Renal pelvis (tissue), 1 donor: ENCODE measurements at regions not wholly inside any gene's neighbourhood (a gene's known extent, or its start where the extent isn't known, plus 50 kb on each side); places are given as distances from the start of the nearest gene placed in this dataset.
"Not testable (repeated sequence)": the region's sequence is repeated elsewhere in the genome, so short reads cannot be mapped to it uniquely, and the experiment has no call there.

ENCODE experiments used
- DNase-seq: peaks from one replicate; pipeline ENCODE4 v3.0.0-alpha.2; 2013

GRCh38 chr10:52599551-52600200 is 172.9 kb downstream of the MBL2 start:
- no peak for DNase-seq

DNA sequence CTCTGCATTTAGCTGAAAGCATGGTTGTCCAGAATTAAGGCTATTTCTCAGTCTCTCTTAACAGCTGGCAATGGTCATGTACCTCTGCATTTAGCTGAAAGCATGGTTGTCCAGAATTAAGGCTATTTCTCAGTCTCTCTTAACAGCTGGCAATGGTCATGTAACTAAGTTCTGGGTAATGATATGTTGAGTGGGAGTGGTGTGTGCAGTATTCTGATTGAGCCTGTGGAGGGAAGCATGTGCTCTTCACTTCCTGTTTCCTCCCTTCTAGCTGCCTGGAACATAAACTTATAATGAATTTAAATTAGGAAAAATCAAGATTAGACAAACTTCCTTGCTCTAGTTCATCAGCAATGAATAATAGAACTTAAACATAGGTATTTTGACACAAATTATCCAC is 168.5 kb downstream of the MBL2 start:
- DNase-seq, result not testable (repeated sequence)

GRCh38 chr10:52609071-52609470 is 163.5 kb downstream of the MBL2 start:
- no peak for DNase-seq

DNA sequence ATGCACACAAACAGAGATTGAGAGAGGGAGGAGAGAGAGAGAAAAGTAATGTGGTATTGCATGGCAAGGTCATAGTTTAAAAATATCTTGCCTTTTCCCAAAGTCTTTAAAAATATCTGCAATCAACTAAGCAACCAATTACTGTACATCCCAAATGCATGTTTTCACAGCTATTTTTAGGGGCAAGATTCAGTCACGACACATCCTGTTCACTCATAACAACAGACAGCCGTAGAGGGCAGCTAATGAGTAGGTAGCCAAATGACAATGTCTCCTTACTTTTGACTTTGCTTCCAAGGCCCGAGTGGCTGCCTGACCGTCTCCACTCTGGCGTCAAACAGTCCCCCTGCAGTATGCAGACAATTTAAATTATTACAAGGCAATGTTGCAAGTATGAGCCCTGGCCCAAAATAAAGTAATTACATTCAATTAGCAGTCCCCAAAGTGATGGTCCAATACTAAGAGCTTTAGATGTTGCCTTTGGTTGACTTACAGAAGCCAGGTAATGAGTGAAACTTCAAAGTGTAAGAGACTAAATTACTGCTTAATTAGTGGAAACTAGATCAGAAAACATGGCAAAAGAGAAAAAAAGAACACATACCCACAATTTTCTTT is 162.9 kb downstream of the MBL2 start:
- no peak for DNase-seq

DNA sequence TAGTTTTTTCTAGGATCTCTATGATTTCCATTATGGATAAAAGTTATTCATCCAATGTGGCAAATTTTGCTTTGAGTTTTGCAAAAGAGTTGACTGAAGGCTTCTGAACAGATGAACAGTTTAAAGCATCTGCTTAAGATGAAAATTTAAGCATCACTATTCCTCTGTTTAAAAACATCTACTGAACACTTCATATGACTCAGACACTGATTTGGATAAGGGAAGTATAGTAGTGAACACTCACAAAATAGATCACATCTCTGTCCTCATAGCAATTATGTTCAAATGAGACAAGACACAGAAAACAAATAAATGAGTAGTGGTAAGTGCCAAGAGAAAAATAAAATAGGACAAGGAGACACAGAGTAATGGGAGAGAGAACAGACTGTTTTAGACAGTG is 157.3 kb downstream of the MBL2 start:
- no peak for DNase-seq

GRCh38 chr10:52615756-52616394 is 156.7 kb downstream of the MBL2 start:
- no peak for DNase-seq

DNA sequence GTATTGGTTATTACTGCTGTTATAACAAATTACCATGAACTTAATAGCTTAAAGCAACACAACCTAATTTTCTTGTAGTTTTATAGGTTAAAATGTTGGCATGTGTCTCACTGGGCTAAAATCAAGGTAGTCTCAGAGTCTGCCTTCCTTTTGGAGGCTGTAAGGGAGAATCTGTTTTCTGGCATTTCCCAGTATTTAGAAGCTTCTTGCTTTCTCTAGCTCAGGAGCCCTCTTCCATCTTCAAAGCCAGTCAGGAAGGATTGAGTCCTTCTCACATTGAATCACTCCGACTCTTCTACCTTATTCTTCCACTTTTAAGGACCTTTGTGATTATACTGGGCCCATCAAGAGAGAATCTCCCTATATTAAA is 156.2 kb downstream of the MBL2 start:
- DNase-seq, result no peak

DNA sequence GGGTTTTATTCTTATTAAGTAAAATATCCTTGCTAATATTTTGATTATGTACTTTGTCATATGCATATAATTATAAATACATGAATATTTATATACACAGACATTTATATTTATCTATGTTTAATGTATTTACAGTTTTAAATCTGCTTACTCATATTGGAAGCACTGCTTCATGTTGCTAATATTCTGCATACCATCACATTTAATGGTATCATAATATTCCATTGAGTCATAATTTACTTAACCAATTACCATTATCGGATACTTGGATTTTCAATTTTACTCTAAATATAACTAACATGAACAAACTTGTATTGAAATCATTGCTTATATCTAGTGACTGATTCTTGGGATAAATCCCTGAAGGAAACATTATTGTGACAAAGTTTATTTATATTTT is 155.2 kb downstream of the MBL2 start:
- no peak for DNase-seq

- no peak for DNase-seq
Measured at GRCh38 chr10:52619052-52619451, 153.5 kb downstream of the MBL2 start.

- no peak for DNase-seq
Measured at GRCh38 chr10:52621635-52622079, 150.9 kb downstream of the MBL2 start.

GRCh38 chr10:52623761-52624160 is 148.8 kb downstream of the MBL2 start:
- no peak for DNase-seq

GRCh38 chr10:52627279-52627678 is 145.3 kb downstream of the MBL2 start:
- no peak for DNase-seq

DNA sequence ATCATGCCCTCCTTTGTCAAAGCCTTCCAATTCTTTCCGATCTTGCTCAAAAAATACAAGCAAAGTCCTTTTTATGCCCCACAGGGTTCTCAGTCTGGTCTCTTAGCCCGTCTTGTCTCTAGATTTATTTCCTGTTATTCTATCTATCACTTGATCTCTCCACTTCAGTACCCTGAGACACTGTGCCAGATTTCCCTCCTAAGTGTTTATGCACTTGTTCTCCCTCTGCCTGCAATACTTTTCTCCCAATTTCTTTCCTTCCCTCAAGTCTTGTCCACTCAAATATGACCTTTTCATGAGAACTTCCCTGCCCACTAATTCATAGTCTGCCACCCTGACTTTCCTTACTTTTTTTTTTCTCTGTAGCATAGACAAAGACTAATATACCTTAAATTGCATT is 141.4 kb downstream of the MBL2 start:
- DNase-seq, result no peak

- DNase-seq, result no peak
Measured at GRCh38 chr10:52631648-52632047, 140.9 kb downstream of the MBL2 start.

- no peak for DNase-seq
Measured at GRCh38 chr10:52632591-52632990, 140.0 kb downstream of the MBL2 start.

- no peak for DNase-seq
Measured at GRCh38 chr10:52633266-52633665, 139.3 kb downstream of the MBL2 start.

DNA sequence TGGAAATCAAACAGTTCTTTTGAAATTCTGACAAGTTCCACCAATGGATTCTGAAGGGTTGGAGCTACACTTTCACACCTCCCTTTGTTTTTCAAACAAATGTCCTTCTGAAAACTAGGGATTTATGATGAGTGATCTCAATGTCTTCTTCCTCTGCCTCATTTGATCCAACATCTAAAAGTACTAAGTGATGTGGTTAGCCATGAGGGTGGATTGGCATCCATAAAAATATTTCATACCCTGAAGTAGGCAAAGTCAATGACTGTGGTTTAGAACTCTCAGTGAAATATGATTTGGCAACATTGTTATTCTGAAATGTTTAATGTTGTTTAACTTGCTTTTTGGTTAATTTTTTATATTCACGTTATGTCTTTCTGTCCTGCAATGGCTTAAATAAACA is 136.9 kb downstream of the MBL2 start:
- DNase-seq, result no peak

- DNase-seq, result no peak
Measured at GRCh38 chr10:52636874-52637273, 135.7 kb downstream of the MBL2 start.

DNA sequence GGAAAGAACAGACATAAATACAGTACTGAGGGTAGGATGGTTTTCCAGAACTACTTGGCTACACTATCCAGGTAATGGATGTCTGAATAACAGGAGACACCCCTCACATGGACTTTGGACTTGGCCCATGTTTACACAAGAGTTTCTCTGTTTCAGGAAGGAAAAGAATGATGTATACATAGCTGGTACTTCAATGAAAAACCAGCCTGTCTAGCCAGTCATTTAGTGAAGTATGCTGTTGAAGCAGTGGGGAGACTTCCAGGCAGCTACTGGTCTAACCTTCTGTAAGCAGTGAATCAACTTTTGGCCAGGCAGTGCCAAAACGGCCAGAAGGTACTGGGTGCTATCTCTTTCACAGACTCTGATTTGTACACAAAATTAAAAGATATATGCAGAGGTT is 135.0 kb downstream of the MBL2 start:
- DNase-seq, result no peak

DNA sequence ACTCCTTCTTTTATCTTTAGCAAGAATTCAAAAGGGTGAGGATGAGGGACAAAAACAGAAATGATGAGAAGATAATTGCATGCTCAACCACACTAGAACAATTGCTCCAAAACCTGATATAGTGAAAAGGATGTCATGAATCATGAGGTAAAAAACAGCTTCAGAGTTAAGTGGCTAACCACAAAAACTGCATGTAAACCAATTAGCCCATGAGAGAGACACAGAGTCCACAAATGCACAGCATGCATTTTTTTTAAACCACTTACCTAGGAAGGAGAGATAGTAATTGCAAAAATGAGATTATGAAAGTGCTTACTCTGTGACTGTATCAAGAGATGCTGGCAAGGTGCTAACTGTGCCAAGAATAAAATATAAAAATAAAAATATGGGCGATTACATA is 132.9 kb downstream of the MBL2 start:
- DNase-seq, result no peak

DNA sequence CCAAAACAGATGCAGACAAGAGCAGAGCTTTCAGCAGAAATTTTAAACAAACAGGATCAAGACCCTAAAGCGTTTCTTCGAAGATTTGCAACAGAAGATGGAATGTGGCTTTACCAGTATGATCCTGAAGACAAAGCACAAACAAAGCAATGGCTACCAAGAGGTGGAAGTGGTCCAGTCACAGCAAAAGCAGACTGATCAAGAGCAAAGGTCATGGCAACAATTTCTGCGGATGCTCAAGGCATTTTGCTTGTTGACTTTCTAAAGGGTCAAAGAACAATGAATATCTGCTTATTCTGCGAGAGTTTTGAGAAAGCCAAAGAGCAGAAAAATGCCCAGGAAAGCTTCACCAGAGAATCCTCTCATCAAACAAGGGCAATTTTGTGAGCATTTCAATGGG is 130.4 kb downstream of the MBL2 start:
- no peak for DNase-seq

- peak; percentile 31 for DNase-seq
Measured at GRCh38 chr10:52644373-52645186, 128.0 kb downstream of the MBL2 start.
